Panc1 (cell line): ENCODE measurements at regions not wholly inside any gene's neighbourhood (a gene's known extent, or its start where the extent isn't known, plus 50 kb on each side); places are given as distances from the start of the nearest gene placed in this dataset.

Experiments used
- ATAC-seq: fragments of 200-7000 bp; cut with Tn5 transposase; 2 replicates; pipeline ENCODE4 v1.9.1; 2020; ENCODE audit warnings: mild to moderate bottlenecking, moderate library complexity
- BruUV-seq: library from RNA; stranded (reverse); fragments of 400-500 nt; replicated peaks from 2 replicates; lab custom pipeline; 2021; lab: Mats Ljungman, UMichigan
- CTCF ChIA-PET: fragments of 300-600 bp; sonication (Branson Sonifier 250); formaldehyde crosslinking; loops from one replicate; lab custom pipeline; 2022; ENCODE audit warnings: antibody characterized with exemption; lab: Charles Lee
- POLR2A ChIA-PET: fragments of 300-600 bp; sonication (Branson Sonifier 250); formaldehyde crosslinking; loops from one replicate; lab custom pipeline; 2022; ENCODE audit warnings: antibody characterized with exemption; lab: Charles Lee
- DNase-seq: peaks from one replicate; pipeline ENCODE4 v3.0.0-alpha.2; 2010; ENCODE audit warnings: low read depth, low spot score
- H3K27ac ChIP-seq: 2 replicates; pipeline ENCODE4 v1.5.1; 2011; ENCODE audit warnings: mild to moderate bottlenecking, low read length, inconsistent platforms
- H3K27me3 ChIP-seq: fragments of 200-500 bp; sonication (Bioruptor generic); 2 replicates; pipeline ENCODE4 v1.6.0; 2014; ENCODE audit warnings: low read length, inconsistent platforms; ENCODE audit not compliant: control insufficient read depth, insufficient read depth
- H3K36me3 ChIP-seq: fragments of 200-500 bp; sonication (Bioruptor generic); 2 replicates; pipeline ENCODE4 v1.5.1; 2014; ENCODE audit warnings: inconsistent platforms, mild to moderate bottlenecking, low read length, moderate library complexity; ENCODE audit not compliant: control insufficient read depth, insufficient read depth
- H3K4me1 ChIP-seq: 2 replicates; pipeline ENCODE4 v1.5.1; 2011; ENCODE audit warnings: inconsistent platforms, mild to moderate bottlenecking, low read length, moderate library complexity; ENCODE audit not compliant: control insufficient read depth, insufficient read depth
- H3K4me3 ChIP-seq, 2 experiments: 2 replicates each; pipeline ENCODE4 v1.5.1; 2011 to 2012; ENCODE audit warnings: low read depth in 2 of 2, low read length in 2 of 2, mild to moderate bottlenecking in 2 of 2, inconsistent platforms in 1 of 2, moderate library complexity in 1 of 2
- H3K9me3 ChIP-seq: fragments of 200-500 bp; sonication (Bioruptor generic); 2 replicates; pipeline ENCODE4 v1.5.1; 2014; ENCODE audit warnings: low read depth, mild to moderate bottlenecking, inconsistent platforms, low read length, moderate library complexity; ENCODE audit not compliant: control insufficient read depth, insufficient read depth
- CTCF ChIP-seq: fragments of 450-650 bp; IDR thresholded peaks from 2 replicates; pipeline ENCODE4 v1.5.1; 2017; ENCODE audit warnings: mild to moderate bottlenecking
- POLR2AphosphoS5 ChIP-seq: IDR thresholded peaks from 2 replicates; pipeline ENCODE4 v1.6.1; 2012; ENCODE audit warnings: mild to moderate bottlenecking, low read depth, low read length, moderate library complexity
- REST ChIP-seq, 2 experiments: IDR thresholded peaks; 2 replicates each; pipeline ENCODE4 v1.6.1; 2011 to 2012; ENCODE audit warnings: low read depth in 2 of 2, control low read depth in 1 of 2, low read length in 1 of 2, mild to moderate bottlenecking in 1 of 2, moderate library complexity in 1 of 2; ENCODE audit not compliant: insufficient read depth in 1 of 2
- SIN3A ChIP-seq: IDR thresholded peaks from 2 replicates; pipeline ENCODE4 v1.6.1; 2012; ENCODE audit warnings: low read depth, mild to moderate bottlenecking, low read length, moderate library complexity, borderline replicate concordance; ENCODE audit not compliant: insufficient read depth
- TCF7L2 ChIP-seq: IDR thresholded peaks from 2 replicates; pipeline ENCODE4 v1.6.1; 2011; ENCODE audit warnings: mild to moderate bottlenecking, low read depth, low read length, inconsistent platforms
- in situ Hi-C: cut with HindIII; loops from 2 replicates; pipeline ENCODE4 v1.10.0; 2016; ENCODE audit warnings: low sequenced_read_pairs, low pct_unique_long_range_greater_than_20kb
- intact Hi-C: fragments of 100-400 bp; cut with micrococcal nuclease; formaldehyde crosslinking; loops from one replicate; pipeline ENCODE4 v1.10.0; 2022; ENCODE audit not compliant: unreplicated experiment

DNA sequence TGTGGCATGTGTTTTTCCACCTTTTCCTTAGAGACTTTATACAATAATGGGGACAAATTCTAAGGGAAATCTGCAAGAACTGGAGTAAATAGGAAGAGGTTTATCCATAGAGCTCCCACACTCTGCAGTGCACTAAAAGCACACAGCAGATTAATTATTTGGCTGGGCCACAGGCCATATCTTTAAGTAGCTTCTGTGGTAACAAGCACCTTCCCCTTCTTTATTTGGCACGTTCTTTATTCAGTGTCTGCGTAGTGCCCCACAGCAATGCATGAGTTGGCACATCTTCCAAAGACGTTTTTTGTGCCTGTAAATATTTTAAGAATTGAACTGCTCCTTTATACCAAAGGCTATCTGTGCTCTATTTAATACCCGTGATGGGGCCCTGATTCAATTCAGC, 104.9 kb upstream of the MBL2 start:
- ChIA-PET CTCF (no interaction called here), POLR2A (no interaction called here)
- DNase-seq, result no peak
- Histone ChIP-seq H3K9me3 (no peaks in the 10 kb centered on the region), H3K27ac (no peak overlapping the region), H3K36me3 (no peaks in the 10 kb centered on the region; the same call in 1 of the 2 replicates), H3K27me3 (no peaks in the 10 kb centered on the region), H3K4me1 (no peaks in the 10 kb centered on the region; the same call in 1 of the 2 replicates), H3K4me3 (no peak overlapping the region)
- TF ChIP-seq REST (IDR thresholded peaks at IDR 0.05; ENCODE audit: insufficient read depth in 1 of 2, low read depth in 2 of 2, low read length in 1 of 2) (no peak), SIN3A (no peak), POLR2AphosphoS5 (no peak), TCF7L2 (no peak), CTCF (no peak)
- in situ Hi-C loops, result no loop called here
- intact Hi-C loops, result no loop called here
- BruUV-seq, result no TSS peak
- no peak for ATAC-seq

DNA sequence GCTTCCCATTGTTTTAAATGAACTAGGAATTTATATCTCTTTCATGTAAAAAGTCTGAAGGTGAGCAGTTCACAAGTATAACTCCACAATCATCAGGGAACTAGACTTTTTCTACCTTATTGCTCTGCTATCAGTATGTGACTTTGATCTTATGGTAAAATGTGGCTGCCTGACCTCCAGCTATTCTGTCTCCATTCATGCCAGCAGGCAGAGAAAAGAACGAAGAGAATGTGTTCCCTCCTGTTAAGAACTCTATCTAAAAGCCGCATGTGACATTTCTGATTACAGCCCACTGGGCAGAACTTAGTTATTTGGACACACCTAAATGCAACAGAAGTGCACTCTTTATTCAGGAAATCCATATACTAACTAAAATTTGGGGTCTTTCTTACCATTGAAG, 102.8 kb upstream of the MBL2 start:
- DNase-seq (no peak), ATAC-seq (no peak)
- TF ChIP-seq REST (IDR thresholded peaks at IDR 0.05; ENCODE audit: insufficient read depth in 1 of 2, low read depth in 2 of 2, low read length in 1 of 2) (no peak), CTCF (no peak), SIN3A (no peak), TCF7L2 (no peak), POLR2AphosphoS5 (no peak)
- Histone ChIP-seq H3K4me3 (no peak overlapping the region), H3K27ac (no peak overlapping the region), H3K4me1 (no peaks in the 10 kb centered on the region; the same call in 1 of the 2 replicates), H3K9me3 (no peaks in the 10 kb centered on the region), H3K27me3 (no peaks in the 10 kb centered on the region), H3K36me3 (no peaks in the 10 kb centered on the region; the same call in 1 of the 2 replicates)
- ChIA-PET CTCF (no interaction called here), POLR2A (no interaction called here)
- BruUV-seq, result no TSS peak
- in situ Hi-C loops (no loop called here), intact Hi-C loops (no loop called here)
